ENCODE measurements at regions not wholly inside any gene's neighbourhood (a gene's known extent, or its start where the extent isn't known, plus 50 kb on each side); places are given as distances from the start of the nearest gene placed in this dataset.
A peak's percentile ranks its signal among the peaks of the same experiment; 100 is the strongest.

DNA sequence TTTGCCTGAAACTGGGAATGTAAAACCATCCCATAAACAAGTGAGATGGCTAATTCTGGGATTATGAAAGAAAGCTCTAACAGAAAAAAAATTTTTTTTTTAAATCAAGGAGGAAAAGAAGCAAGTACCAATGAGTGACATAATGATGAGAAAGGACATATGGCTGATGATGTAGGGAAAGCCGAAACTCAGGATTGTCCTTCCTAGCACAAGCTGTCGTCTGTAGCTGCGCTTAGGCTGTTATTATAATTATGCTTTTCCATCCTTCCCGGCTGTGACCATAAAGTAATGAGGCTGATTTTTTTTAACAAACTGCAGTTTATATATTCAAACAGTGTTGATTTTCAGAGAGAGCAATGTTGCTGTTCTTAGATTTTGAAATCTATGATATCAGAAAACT lies 209.8 kb upstream of the NOCT start:
- no peaks in the 10 kb centered on the region for H3K36me3 ChIP-seq (replicated peaks in 1 of 2; ENCODE audit: control insufficient read depth in 2 of 2, insufficient read depth in 2 of 2, low read length in 2 of 2)
- no peak overlapping the region for H2BK120ac ChIP-seq (ENCODE audit: low read depth, low read length)
- no peak overlapping the region for H2BK5ac ChIP-seq (ENCODE audit: low read length)
- peaks cover 0 to 11% (median 0%) of the 10 kb centered on the region in 3 experiments for H3K27me3 ChIP-seq (ENCODE audit: control insufficient read depth in 3 of 3, insufficient read depth in 3 of 3, low read depth in 1 of 3, low read length in 3 of 3)
- H2BK15ac ChIP-seq (ENCODE audit: low read length), result no peak overlapping the region
- no peaks in the 10 kb centered on the region for H3K9me3 ChIP-seq (replicated peaks in 1 of 2; ENCODE audit: control insufficient read depth in 2 of 2, insufficient read depth in 1 of 2, low read depth in 1 of 2, low read length in 2 of 2)
- no peak overlapping the region for H3K9ac ChIP-seq (ENCODE audit: low read depth, low read length, poor library complexity)
- WGBS, 2 donors (ENCODE audit: extremely low coverage in 2 of 2, insufficient read length in 2 of 2, insufficient replicate concordance in 1 of 2), result no CpG with 5 or more reads among the region's 4 CpGs
- H3K23ac ChIP-seq (ENCODE audit: low read depth, low read length, poor library complexity), result no peak overlapping the region
- H2BK12ac ChIP-seq (ENCODE audit: low read length), result no peak overlapping the region
- H3K79me1 ChIP-seq (ENCODE audit: low read depth, low read length), result no peaks in the 10 kb centered on the region
- H3K4me3 ChIP-seq (ENCODE audit: low read length in 2 of 2), result no peak overlapping the region
- no peak overlapping the region for H3K4me2 ChIP-seq (ENCODE audit: insufficient read depth, low read length, poor library complexity, severe bottlenecking)
- DNase-seq (ENCODE audit: low spot score), result no peak
- H2AK5ac ChIP-seq (ENCODE audit: low read depth, low read length), result no peak overlapping the region
- H4K91ac ChIP-seq (ENCODE audit: low read depth, low read length, poor library complexity), result no peak overlapping the region
- H3K4ac ChIP-seq (ENCODE audit: low read length), result no peak overlapping the region
- no peak overlapping the region for H3K27ac ChIP-seq (replicated peaks; ENCODE audit: low read length)
- H3K18ac ChIP-seq (ENCODE audit: low read length), result no peak overlapping the region
- H3K4me1 ChIP-seq (ENCODE audit: control insufficient read depth in 2 of 2, insufficient read depth in 1 of 2, low read depth in 1 of 2, low read length in 2 of 2), result no peaks in the 10 kb centered on the region
- no peak overlapping the region for H4K8ac ChIP-seq (ENCODE audit: low read depth, low read length)
- H3K14ac ChIP-seq (ENCODE audit: low read length), result no peak overlapping the region
- no peak overlapping the region for H2AFZ ChIP-seq (ENCODE audit: low read length)

GRCh38 chr4:138804711-138805110 lies 210.9 kb upstream of the NOCT start:
- H3K27ac ChIP-seq (replicated peaks; ENCODE audit: low read length), result no peak overlapping the region
- no peak overlapping the region for H3K18ac ChIP-seq (ENCODE audit: low read length)
- no peak for DNase-seq (ENCODE audit: low spot score)
- H2BK5ac ChIP-seq (ENCODE audit: low read length), result no peak overlapping the region
- H2BK15ac ChIP-seq (ENCODE audit: low read length), result no peak overlapping the region
- no peak overlapping the region for H3K4me3 ChIP-seq (ENCODE audit: low read length in 2 of 2)
- H3K4me2 ChIP-seq (ENCODE audit: insufficient read depth, low read length, poor library complexity, severe bottlenecking), result no peak overlapping the region
- H3K23ac ChIP-seq (ENCODE audit: low read depth, low read length, poor library complexity), result no peak overlapping the region
- peak overlapping the region; percentile 36 for H2AFZ ChIP-seq (ENCODE audit: low read length)
- H4K8ac ChIP-seq (ENCODE audit: low read depth, low read length), result no peak overlapping the region
- H4K91ac ChIP-seq (ENCODE audit: low read depth, low read length, poor library complexity), result no peak overlapping the region
- H3K27me3 ChIP-seq (ENCODE audit: control insufficient read depth in 3 of 3, insufficient read depth in 3 of 3, low read depth in 1 of 3, low read length in 3 of 3), result peaks cover 0 to 11% (median 0%) of the 10 kb centered on the region in 3 experiments
- WGBS, 2 donors (ENCODE audit: extremely low coverage in 2 of 2, insufficient read length in 2 of 2, insufficient replicate concordance in 1 of 2), result no CpG with 5 or more reads among the region's 9 CpGs
- no peak overlapping the region for H2BK12ac ChIP-seq (ENCODE audit: low read length)
- no peak overlapping the region for H2AK5ac ChIP-seq (ENCODE audit: low read depth, low read length)
- H3K9ac ChIP-seq (ENCODE audit: low read depth, low read length, poor library complexity), result no peak overlapping the region
- no peaks in the 10 kb centered on the region for H3K79me1 ChIP-seq (ENCODE audit: low read depth, low read length)
- no peaks in the 10 kb centered on the region for H3K9me3 ChIP-seq (replicated peaks in 1 of 2; ENCODE audit: control insufficient read depth in 2 of 2, insufficient read depth in 1 of 2, low read depth in 1 of 2, low read length in 2 of 2)
- no peaks in the 10 kb centered on the region for H3K4me1 ChIP-seq (ENCODE audit: control insufficient read depth in 2 of 2, insufficient read depth in 1 of 2, low read depth in 1 of 2, low read length in 2 of 2)
- no peak overlapping the region for H3K4ac ChIP-seq (ENCODE audit: low read length)
- no peak overlapping the region for H3K14ac ChIP-seq (ENCODE audit: low read length)
- no peaks in the 10 kb centered on the region for H3K36me3 ChIP-seq (replicated peaks in 1 of 2; ENCODE audit: control insufficient read depth in 2 of 2, insufficient read depth in 2 of 2, low read length in 2 of 2)
- H2BK120ac ChIP-seq (ENCODE audit: low read depth, low read length), result no peak overlapping the region

DNA sequence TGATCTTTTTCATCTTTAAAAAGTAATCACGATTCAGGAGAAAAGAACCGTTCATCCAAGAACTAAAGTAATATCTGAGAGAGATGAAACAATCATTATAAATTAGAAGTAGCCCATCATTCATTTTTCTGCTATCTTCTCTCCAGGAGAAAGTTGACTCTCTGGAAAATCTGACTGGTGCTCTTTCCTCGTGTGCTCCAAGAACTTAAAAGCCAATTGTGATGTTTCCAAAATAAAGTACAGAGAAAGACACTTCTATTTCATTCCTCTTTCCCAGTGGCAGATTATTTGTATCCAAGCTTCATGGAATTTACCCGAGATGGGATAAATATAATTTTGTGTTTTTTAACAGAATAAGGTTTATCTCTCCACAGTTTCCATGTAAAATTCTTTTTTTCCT lies 212.5 kb upstream of the NOCT start:
- Histone ChIP-seq H3K4me2 (ENCODE audit: insufficient read depth, low read length, poor library complexity, severe bottlenecking) (no peak overlapping the region), H3K36me3 (replicated peaks in 1 of 2; ENCODE audit: control insufficient read depth in 2 of 2, insufficient read depth in 2 of 2, low read length in 2 of 2) (no peaks in the 10 kb centered on the region), H3K4me3 (ENCODE audit: low read length in 2 of 2) (no peak overlapping the region), H2AFZ (ENCODE audit: low read length) (no peak overlapping the region), H2BK120ac (ENCODE audit: low read depth, low read length) (no peak overlapping the region), H3K27ac (replicated peaks; ENCODE audit: low read length) (no peak overlapping the region), H2BK5ac (ENCODE audit: low read length) (no peak overlapping the region), H3K9ac (ENCODE audit: low read depth, low read length, poor library complexity) (no peak overlapping the region), H2AK5ac (ENCODE audit: low read depth, low read length) (no peak overlapping the region), H3K4me1 (ENCODE audit: control insufficient read depth in 2 of 2, insufficient read depth in 1 of 2, low read depth in 1 of 2, low read length in 2 of 2) (no peaks in the 10 kb centered on the region), H3K27me3 (ENCODE audit: control insufficient read depth in 3 of 3, insufficient read depth in 3 of 3, low read depth in 1 of 3, low read length in 3 of 3) (peaks cover 0 to 14% (median 0%) of the 10 kb centered on the region in 3 experiments), H2BK15ac (ENCODE audit: low read length) (no peak overlapping the region), H3K9me3 (replicated peaks in 1 of 2; ENCODE audit: control insufficient read depth in 2 of 2, insufficient read depth in 1 of 2, low read depth in 1 of 2, low read length in 2 of 2) (no peaks in the 10 kb centered on the region), H3K4ac (ENCODE audit: low read length) (no peak overlapping the region), H3K14ac (ENCODE audit: low read length) (no peak overlapping the region), H3K18ac (ENCODE audit: low read length) (no peak overlapping the region), H2BK12ac (ENCODE audit: low read length) (no peak overlapping the region), H4K8ac (ENCODE audit: low read depth, low read length) (no peak overlapping the region), H4K91ac (ENCODE audit: low read depth, low read length, poor library complexity) (no peak overlapping the region), H3K79me1 (ENCODE audit: low read depth, low read length) (no peaks in the 10 kb centered on the region), H3K23ac (ENCODE audit: low read depth, low read length, poor library complexity) (no peak overlapping the region)
- DNase-seq (ENCODE audit: low spot score), result no peak
- WGBS, 2 donors (ENCODE audit: extremely low coverage in 2 of 2, insufficient read length in 2 of 2, insufficient replicate concordance in 1 of 2), result no CpG with 5 or more reads among the region's 4 CpGs

- no peak overlapping the region for H2BK12ac ChIP-seq (ENCODE audit: low read length)
- no peaks in the 10 kb centered on the region for H3K79me1 ChIP-seq (ENCODE audit: low read depth, low read length)
- H3K4me3 ChIP-seq (ENCODE audit: low read length in 2 of 2), result no peak overlapping the region
- no peak overlapping the region for H3K18ac ChIP-seq (ENCODE audit: low read length)
- H3K27ac ChIP-seq (replicated peaks; ENCODE audit: low read length), result no peak overlapping the region
- H4K8ac ChIP-seq (ENCODE audit: low read depth, low read length), result no peak overlapping the region
- no peak overlapping the region for H2AK5ac ChIP-seq (ENCODE audit: low read depth, low read length)
- no peak overlapping the region for H2AFZ ChIP-seq (ENCODE audit: low read length)
- H3K9me3 ChIP-seq (replicated peaks in 1 of 2; ENCODE audit: control insufficient read depth in 2 of 2, insufficient read depth in 1 of 2, low read depth in 1 of 2, low read length in 2 of 2), result no peaks in the 10 kb centered on the region
- H3K36me3 ChIP-seq (replicated peaks in 1 of 2; ENCODE audit: control insufficient read depth in 2 of 2, insufficient read depth in 2 of 2, low read length in 2 of 2), result no peaks in the 10 kb centered on the region
- no peak overlapping the region for H2BK15ac ChIP-seq (ENCODE audit: low read length)
- H2BK120ac ChIP-seq (ENCODE audit: low read depth, low read length), result no peak overlapping the region
- H3K14ac ChIP-seq (ENCODE audit: low read length), result no peak overlapping the region
- H3K23ac ChIP-seq (ENCODE audit: low read depth, low read length, poor library complexity), result no peak overlapping the region
- no peak overlapping the region for H2BK5ac ChIP-seq (ENCODE audit: low read length)
- no peaks in the 10 kb centered on the region for H3K4me1 ChIP-seq (ENCODE audit: control insufficient read depth in 2 of 2, insufficient read depth in 1 of 2, low read depth in 1 of 2, low read length in 2 of 2)
- H3K4ac ChIP-seq (ENCODE audit: low read length), result no peak overlapping the region
- no peak overlapping the region for H4K91ac ChIP-seq (ENCODE audit: low read depth, low read length, poor library complexity)
- no peak overlapping the region for H3K9ac ChIP-seq (ENCODE audit: low read depth, low read length, poor library complexity)
- H3K27me3 ChIP-seq (ENCODE audit: control insufficient read depth in 3 of 3, insufficient read depth in 3 of 3, low read depth in 1 of 3, low read length in 3 of 3), result peaks cover 0 to 14% (median 0%) of the 10 kb centered on the region in 3 experiments
- no peak overlapping the region for H3K4me2 ChIP-seq (ENCODE audit: insufficient read depth, low read length, poor library complexity, severe bottlenecking)
- DNase-seq (ENCODE audit: low spot score), result no peak
Observed at GRCh38 chr4:138802499-138802898, 213.1 kb upstream of the NOCT start.

Data from neuronal stem cell (in vitro differentiated cells).